NB4 (cell line): ENCODE measurements at regions not wholly inside any gene's neighbourhood (a gene's known extent, or its start where the extent isn't known, plus 50 kb on each side); places are given as distances from the start of the nearest gene placed in this dataset.
A peak's percentile ranks its signal among the peaks of the same experiment; 100 is the strongest.

ENCODE experiments used
- DNase-seq: peaks from one replicate; pipeline ENCODE4 v3.0.0; 2010; ENCODE audit warnings: low read depth
- H3K4me3 ChIP-seq: one replicate; pipeline ENCODE4 v1.5.1; 2011; ENCODE audit warnings: mild to moderate bottlenecking, low read depth, low read length, moderate library complexity
- MYC ChIP-seq: IDR thresholded peaks from 2 replicates; pipeline ENCODE4 v1.6.1; 2011; ENCODE audit warnings: low read depth, low read length
- POLR2A ChIP-seq: IDR thresholded peaks from 2 replicates; pipeline ENCODE4 v1.6.1; 2011; ENCODE audit warnings: mild to moderate bottlenecking; ENCODE audit not compliant: insufficient read length; ENCODE audit errors: extremely low read depth
- TF ChIP-seq, protein P1 (sequence below): IDR thresholded peaks from one replicate; pipeline ENCODE4 v1.5.1; 2012; ENCODE audit warnings: low read depth, low read length
- TF ChIP-seq, protein P2 (sequence below): IDR thresholded peaks from 2 replicates; pipeline ENCODE4 v1.6.1; 2011; ENCODE audit warnings: low read depth, low read length

DNA sequence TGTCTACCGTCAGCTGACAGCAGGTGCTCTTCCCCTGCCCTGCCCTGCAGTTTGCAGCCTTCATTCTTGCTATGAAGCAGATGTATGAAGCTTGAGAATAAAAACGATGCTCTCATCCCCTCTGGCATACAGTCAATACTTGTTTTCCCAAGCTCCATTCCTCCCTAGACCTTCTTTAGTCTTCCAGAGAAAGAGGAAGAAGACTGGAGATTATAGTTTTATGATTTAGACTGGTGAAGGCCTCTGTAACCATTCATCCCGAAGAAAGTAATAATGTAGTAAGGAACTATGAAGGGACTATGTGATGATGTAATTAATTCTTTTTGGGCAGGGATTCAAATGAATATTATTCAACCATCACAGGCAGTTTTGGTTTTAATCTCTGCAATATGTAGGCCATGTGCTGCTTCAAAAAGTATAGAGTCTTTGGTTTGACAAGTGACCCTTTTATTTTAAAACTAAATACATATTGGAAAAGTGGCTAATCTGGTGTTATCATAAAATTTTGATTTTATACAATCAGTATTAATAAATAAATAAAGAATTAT, 242.4 kb upstream of the KIAA1217 start:
- DNase-seq: no peak
- TF ChIP-seq POLR2A (no peak), MYC (no peak)
- TF ChIP-seq, protein P1, sequence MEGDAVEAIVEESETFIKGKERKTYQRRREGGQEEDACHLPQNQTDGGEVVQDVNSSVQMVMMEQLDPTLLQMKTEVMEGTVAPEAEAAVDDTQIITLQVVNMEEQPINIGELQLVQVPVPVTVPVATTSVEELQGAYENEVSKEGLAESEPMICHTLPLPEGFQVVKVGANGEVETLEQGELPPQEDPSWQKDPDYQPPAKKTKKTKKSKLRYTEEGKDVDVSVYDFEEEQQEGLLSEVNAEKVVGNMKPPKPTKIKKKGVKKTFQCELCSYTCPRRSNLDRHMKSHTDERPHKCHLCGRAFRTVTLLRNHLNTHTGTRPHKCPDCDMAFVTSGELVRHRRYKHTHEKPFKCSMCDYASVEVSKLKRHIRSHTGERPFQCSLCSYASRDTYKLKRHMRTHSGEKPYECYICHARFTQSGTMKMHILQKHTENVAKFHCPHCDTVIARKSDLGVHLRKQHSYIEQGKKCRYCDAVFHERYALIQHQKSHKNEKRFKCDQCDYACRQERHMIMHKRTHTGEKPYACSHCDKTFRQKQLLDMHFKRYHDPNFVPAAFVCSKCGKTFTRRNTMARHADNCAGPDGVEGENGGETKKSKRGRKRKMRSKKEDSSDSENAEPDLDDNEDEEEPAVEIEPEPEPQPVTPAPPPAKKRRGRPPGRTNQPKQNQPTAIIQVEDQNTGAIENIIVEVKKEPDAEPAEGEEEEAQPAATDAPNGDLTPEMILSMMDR: no peak
- TF ChIP-seq, protein P2, sequence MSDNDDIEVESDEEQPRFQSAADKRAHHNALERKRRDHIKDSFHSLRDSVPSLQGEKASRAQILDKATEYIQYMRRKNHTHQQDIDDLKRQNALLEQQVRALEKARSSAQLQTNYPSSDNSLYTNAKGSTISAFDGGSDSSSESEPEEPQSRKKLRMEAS: no peak
- no peak overlapping the region for H3K4me3 ChIP-seq

DNA sequence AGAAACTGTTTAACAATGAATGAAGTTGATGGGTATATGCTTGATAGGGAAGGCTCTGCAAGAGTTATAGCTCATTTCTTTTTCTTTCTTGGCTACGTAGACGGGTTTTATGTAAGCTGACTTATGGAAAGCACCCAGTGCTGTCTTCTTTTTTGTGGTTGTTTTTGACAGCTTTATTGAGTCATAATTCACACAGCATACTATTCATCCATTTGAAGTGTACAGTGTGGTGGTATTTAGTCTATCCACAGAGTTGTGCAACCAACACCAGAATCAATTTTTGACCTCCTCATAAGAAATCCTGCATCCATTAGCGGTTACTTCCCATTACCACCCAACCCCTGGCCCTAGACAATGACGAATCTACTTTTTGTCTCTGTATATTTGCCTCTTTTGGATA, 240.6 kb upstream of the KIAA1217 start:
- DNase-seq: peak; percentile 83
- no peak overlapping the region for H3K4me3 ChIP-seq
- TF ChIP-seq MYC: 0 out of 2 replicates have a peak, but pooled peaks have one; percentile 21
- TF ChIP-seq, protein P2: no peak

DNA sequence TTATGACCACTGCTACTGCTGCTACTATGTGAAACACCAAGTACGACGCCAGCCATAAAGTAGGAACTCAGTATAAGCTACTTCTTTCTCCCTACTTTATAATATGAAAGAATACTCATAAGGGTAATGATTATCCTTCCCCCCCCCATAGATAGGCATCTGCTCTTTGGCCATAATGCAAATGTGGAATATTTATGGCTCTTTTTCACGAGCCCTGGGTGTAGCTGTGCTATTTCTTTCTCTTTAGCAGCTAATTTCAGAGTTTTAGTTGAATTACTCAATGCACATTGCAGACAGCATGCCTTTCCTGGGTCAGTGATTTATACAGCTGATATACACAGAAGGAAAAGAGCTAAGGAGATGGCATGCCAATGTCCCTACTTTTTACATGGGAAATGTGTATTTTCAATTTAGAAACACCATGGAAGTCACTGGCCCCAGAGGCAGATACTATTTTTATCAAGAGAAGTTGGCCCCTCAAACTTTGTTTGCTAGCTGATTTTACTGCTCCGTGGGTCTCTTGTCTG, 234.1 kb upstream of the KIAA1217 start:
- TF ChIP-seq, protein P2: no peak
- TF ChIP-seq, protein P1: no peak
- TF ChIP-seq POLR2A: no peak
- no peak for TF ChIP-seq MYC
- no peak overlapping the region for H3K4me3 ChIP-seq
- DNase-seq: no peak

DNA sequence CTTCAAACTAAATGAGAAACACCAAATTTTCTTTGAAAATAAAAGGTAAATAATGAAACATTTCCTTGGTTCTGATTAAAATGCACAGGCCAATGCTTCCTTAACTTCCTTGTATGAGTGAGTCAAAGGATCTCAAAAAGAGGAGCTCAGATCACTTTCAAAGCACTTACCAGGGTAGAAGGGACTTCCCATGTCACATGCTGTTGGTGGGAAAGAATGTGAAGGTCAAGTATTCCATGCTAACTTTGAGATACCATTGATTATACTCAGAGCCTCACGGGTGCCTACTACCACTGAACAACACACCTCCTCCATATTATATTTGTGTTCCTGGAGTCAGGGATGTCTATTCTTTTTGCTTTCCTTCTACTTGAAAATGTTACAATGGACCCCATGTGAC, 233.5 kb upstream of the KIAA1217 start:
- TF ChIP-seq, protein P2: no peak
- TF ChIP-seq MYC: no peak
- TF ChIP-seq POLR2A: no peak
- TF ChIP-seq, protein P1: no peak
- DNase-seq: no peak
- no peak overlapping the region for H3K4me3 ChIP-seq

DNA sequence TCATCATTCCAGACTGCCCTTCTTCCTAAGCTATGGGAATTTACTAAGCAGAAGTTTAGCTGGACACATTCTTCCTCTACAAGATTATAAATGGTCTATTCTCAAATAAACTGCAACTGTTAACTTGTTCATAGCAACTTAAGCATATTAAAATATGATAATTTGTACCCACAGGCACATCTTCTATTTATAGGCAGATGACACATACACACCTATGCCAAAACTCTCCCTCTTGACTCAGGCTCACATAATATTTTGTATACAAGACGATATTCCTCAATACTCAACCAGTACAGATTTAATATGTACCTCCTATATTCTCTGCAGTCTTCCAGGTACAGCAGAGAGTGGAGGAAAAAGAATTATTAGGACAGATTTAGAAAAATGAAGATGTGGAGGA, 232.7 kb upstream of the KIAA1217 start:
- TF ChIP-seq POLR2A (no peak), MYC (no peak)
- TF ChIP-seq, protein P2: no peak
- TF ChIP-seq, protein P1: no peak

DNA sequence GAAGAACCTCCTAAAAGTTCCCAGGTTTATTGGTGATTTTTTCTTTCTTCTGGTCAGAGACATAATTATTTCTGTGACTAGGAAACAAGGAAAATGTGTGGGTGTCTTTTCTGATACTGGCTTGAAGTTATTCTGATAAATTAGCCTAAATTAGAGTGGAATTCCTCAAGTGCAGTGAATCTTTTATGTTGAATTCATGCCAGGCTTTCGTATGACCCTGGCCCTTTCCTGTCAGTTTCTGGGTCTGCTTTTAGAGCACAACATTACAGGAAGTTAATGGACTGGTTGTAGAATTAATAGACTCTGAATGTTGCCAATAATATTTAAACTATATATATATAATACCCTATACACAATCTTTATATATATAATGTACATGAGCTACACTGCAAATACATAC, 230.6 kb upstream of the KIAA1217 start:
- no peak overlapping the region for H3K4me3 ChIP-seq

More for the DNA sequence above, 232.7 kb upstream of the KIAA1217 start:
- no peak for DNase-seq
- H3K4me3 ChIP-seq: no peak overlapping the region

More for the DNA sequence above, 230.6 kb upstream of the KIAA1217 start:
- TF ChIP-seq, protein P2: no peak
- no peak for TF ChIP-seq POLR2A
- TF ChIP-seq MYC: no peak
- TF ChIP-seq, protein P1: no peak
- no peak for DNase-seq
